ENCODE measurements at regions not wholly inside any gene's neighbourhood (a gene's known extent, or its start where the extent isn't known, plus 50 kb on each side); places are given as distances from the start of the nearest gene placed in this dataset.

DNA sequence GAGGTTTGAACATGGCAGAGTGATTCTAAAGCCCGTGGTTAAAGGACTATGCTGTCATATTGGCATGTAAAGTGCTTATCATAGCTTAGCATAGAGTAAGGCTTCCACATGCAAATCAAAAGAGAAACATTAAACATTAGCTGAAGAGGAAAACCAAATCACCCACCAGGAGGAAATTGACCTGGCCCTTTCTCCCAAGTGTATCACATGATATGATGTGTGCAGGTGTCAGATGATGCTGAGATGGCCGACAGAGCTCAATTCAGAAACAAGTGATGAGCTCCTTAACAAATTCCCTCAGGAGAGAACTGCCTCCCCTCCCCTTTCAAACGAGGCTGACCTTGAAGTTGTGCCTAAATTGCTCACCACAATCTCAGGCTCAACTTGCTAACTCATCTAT is 217.1 kb upstream of the BTG1 start:
- H3K9ac ChIP-seq (ENCODE audit: low read length), result no peak overlapping the region
- H2AFZ ChIP-seq (ENCODE audit: low read length), result no peak overlapping the region
- H3K79me2 ChIP-seq (ENCODE audit: low read length), result no peaks in the 10 kb centered on the region
- BruUV-seq (replicated peaks), result no TSS peak
- intact Hi-C loops (cut with micrococcal nuclease), result no loop called here
- DNase-seq, result no peak
- H3K4me2 ChIP-seq (ENCODE audit: low read length), result no peak overlapping the region
- ChIA-PET CTCF (no interaction called here), POLR2A (ENCODE audit: unreplicated experiment) (no interaction called here)
- TF ChIP-seq EZH2phosphoT487 (IDR thresholded peaks at IDR 0.05; ENCODE audit: borderline replicate concordance, low read length) (no peak), EZH2 (IDR thresholded peaks at IDR 0.05; ENCODE audit: low read length, unreplicated experiment) (no peak)
- TF ChIP-seq, protein P1, sequence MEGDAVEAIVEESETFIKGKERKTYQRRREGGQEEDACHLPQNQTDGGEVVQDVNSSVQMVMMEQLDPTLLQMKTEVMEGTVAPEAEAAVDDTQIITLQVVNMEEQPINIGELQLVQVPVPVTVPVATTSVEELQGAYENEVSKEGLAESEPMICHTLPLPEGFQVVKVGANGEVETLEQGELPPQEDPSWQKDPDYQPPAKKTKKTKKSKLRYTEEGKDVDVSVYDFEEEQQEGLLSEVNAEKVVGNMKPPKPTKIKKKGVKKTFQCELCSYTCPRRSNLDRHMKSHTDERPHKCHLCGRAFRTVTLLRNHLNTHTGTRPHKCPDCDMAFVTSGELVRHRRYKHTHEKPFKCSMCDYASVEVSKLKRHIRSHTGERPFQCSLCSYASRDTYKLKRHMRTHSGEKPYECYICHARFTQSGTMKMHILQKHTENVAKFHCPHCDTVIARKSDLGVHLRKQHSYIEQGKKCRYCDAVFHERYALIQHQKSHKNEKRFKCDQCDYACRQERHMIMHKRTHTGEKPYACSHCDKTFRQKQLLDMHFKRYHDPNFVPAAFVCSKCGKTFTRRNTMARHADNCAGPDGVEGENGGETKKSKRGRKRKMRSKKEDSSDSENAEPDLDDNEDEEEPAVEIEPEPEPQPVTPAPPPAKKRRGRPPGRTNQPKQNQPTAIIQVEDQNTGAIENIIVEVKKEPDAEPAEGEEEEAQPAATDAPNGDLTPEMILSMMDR (conservative IDR thresholded peaks at IDR 0.05; ENCODE audit: low read depth, low read length), result no peak
- H3K36me3 ChIP-seq (ENCODE audit: low read depth, low read length), result no peaks in the 10 kb centered on the region
- H3K27me3 ChIP-seq (ENCODE audit: low read length), result no peaks in the 10 kb centered on the region
- H3K4me1 ChIP-seq (ENCODE audit: insufficient read depth, low read length), result no peaks in the 10 kb centered on the region
- ATAC-seq, result no peak
- no peaks in the 10 kb centered on the region for H3K9me3 ChIP-seq (ENCODE audit: low read length)
- no peaks in the 10 kb centered on the region for H3F3A ChIP-seq (ENCODE audit: low read length, unreplicated experiment)
- no peaks in the 10 kb centered on the region for H4K20me1 ChIP-seq (ENCODE audit: low read length)
- no peak overlapping the region for H3K27ac ChIP-seq (ENCODE audit: low read length)
- no peak overlapping the region for H3K4me3 ChIP-seq (ENCODE audit: low read length)
- H3K9me2 ChIP-seq (replicated peaks; ENCODE audit: low read length), result no peaks in the 10 kb centered on the region

DNA sequence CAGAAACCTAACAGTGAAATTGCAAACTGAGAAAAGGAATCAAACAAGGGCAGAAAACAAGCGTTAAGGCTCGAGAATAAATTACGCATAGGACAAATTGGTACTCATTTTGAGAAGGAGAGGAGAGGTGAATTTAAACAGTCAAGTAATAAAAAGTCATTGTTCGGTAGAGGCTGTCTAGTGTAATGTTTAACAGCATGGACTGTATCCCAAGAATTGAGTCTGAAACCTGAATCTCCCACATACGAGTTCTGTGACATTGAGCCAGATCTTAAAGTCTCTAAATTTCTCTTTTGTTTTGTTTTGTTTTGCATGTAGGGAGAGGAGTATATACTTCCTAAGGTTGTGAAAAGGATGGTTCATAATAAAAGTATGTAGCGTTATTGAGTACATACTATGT is 216.5 kb upstream of the BTG1 start:
- H3K36me3 ChIP-seq (ENCODE audit: low read depth, low read length), result no peaks in the 10 kb centered on the region
- no peaks in the 10 kb centered on the region for H4K20me1 ChIP-seq (ENCODE audit: low read length)
- intact Hi-C loops (cut with micrococcal nuclease), result no loop called here
- H3K4me2 ChIP-seq (ENCODE audit: low read length), result no peak overlapping the region
- no peaks in the 10 kb centered on the region for H3K27me3 ChIP-seq (ENCODE audit: low read length)
- H3K9ac ChIP-seq (ENCODE audit: low read length), result no peak overlapping the region
- no peaks in the 10 kb centered on the region for H3K9me2 ChIP-seq (replicated peaks; ENCODE audit: low read length)
- CTCF ChIA-PET, result no interaction called here
- no peaks in the 10 kb centered on the region for H3K9me3 ChIP-seq (ENCODE audit: low read length)
- no peaks in the 10 kb centered on the region for H3K4me1 ChIP-seq (ENCODE audit: insufficient read depth, low read length)
- DNase-seq (no peak), ATAC-seq (no peak)
- H3F3A ChIP-seq (ENCODE audit: low read length, unreplicated experiment), result no peaks in the 10 kb centered on the region
- TF ChIP-seq, protein P1 (conservative IDR thresholded peaks at IDR 0.05; ENCODE audit: low read depth, low read length), result no peak
- no peak for TF ChIP-seq EZH2 (IDR thresholded peaks at IDR 0.05; ENCODE audit: low read length, unreplicated experiment)
- TF ChIP-seq EZH2phosphoT487 (IDR thresholded peaks at IDR 0.05; ENCODE audit: borderline replicate concordance, low read length), result no peak
- H3K79me2 ChIP-seq (ENCODE audit: low read length), result no peaks in the 10 kb centered on the region
- H2AFZ ChIP-seq (ENCODE audit: low read length), result no peak overlapping the region
- H3K4me3 ChIP-seq (ENCODE audit: low read length), result no peak overlapping the region
- BruUV-seq (replicated peaks), result no TSS peak
- no peak overlapping the region for H3K27ac ChIP-seq (ENCODE audit: low read length)
- POLR2A ChIA-PET (ENCODE audit: unreplicated experiment), result no interaction called here

DNA sequence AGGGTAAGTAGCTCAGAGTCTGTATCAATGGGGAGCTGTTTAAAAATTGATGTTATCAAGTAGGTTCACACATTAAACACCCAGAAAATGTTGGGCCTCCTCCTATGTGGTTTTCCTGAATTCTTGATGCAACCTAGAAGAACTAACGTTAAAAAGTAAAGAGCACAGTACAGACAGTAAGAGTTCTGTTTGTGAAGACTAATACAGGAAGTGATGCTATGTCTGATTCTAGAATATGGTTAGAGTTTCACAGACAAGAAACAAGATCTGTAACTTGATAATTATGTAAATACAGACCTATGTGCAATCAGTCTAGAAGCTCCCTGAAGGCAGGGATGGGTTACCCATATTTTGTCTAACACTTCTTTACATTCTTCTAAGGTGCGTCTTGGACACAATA is 214.9 kb upstream of the BTG1 start:
- CTCF ChIA-PET, result no interaction called here
- Histone ChIP-seq H3K27ac (ENCODE audit: low read length) (no peak overlapping the region), H3K79me2 (ENCODE audit: low read length) (no peaks in the 10 kb centered on the region), H3K9me3 (ENCODE audit: low read length) (no peaks in the 10 kb centered on the region), H3K36me3 (ENCODE audit: low read depth, low read length) (no peaks in the 10 kb centered on the region), H3K4me3 (ENCODE audit: low read length) (no peak overlapping the region), H3K9ac (ENCODE audit: low read length) (no peak overlapping the region), H3F3A (ENCODE audit: low read length, unreplicated experiment) (no peaks in the 10 kb centered on the region), H3K27me3 (ENCODE audit: low read length) (no peaks in the 10 kb centered on the region), H3K4me2 (ENCODE audit: low read length) (no peak overlapping the region), H3K9me2 (replicated peaks; ENCODE audit: low read length) (no peaks in the 10 kb centered on the region), H3K4me1 (ENCODE audit: insufficient read depth, low read length) (no peaks in the 10 kb centered on the region), H4K20me1 (ENCODE audit: low read length) (no peaks in the 10 kb centered on the region), H2AFZ (ENCODE audit: low read length) (no peak overlapping the region)
- POLR2A ChIA-PET (ENCODE audit: unreplicated experiment), result no interaction called here
- BruUV-seq (replicated peaks), result no TSS peak
- no peak for DNase-seq
- intact Hi-C loops (cut with micrococcal nuclease), result no loop called here
- no peak for ATAC-seq
- TF ChIP-seq EZH2phosphoT487 (IDR thresholded peaks at IDR 0.05; ENCODE audit: borderline replicate concordance, low read length) (no peak), EZH2 (IDR thresholded peaks at IDR 0.05; ENCODE audit: low read length, unreplicated experiment) (no peak)
- TF ChIP-seq, protein P1 (conservative IDR thresholded peaks at IDR 0.05; ENCODE audit: low read depth, low read length), result no peak
